Neural progenitor cell (in vitro differentiated cells): ENCODE measurements at regions not wholly inside any gene's neighbourhood (a gene's known extent, or its start where the extent isn't known, plus 50 kb on each side); places are given as distances from the start of the nearest gene placed in this dataset.

ENCODE experiments used
- CTCF ChIP-seq: fragments of 200-600 bp; sonication (generic); IDR thresholded peaks from 2 replicates; pipeline ENCODE4 v1.5.1; 2017; ENCODE audit warnings: antibody characterized with exemption, mild to moderate bottlenecking
- EZH2 ChIP-seq: fragments of 200-600 bp; sonication (generic); IDR thresholded peaks from 2 replicates; pipeline ENCODE4 v1.6.1; 2017; ENCODE audit warnings: antibody characterized with exemption, mild to moderate bottlenecking, moderate library complexity
- EZH2phosphoT487 ChIP-seq: fragments of 200-600 bp; sonication (generic); IDR thresholded peaks from 2 replicates; pipeline ENCODE4 v1.6.1; 2017; ENCODE audit warnings: antibody characterized with exemption

- TF ChIP-seq CTCF, result no peak
- no peak for TF ChIP-seq EZH2
- no peak for TF ChIP-seq EZH2phosphoT487
These were observed 190.6 kb downstream of the ARRDC4 start for GRCh38 chr15:98151096-98151495.
